LNCAP (cell line): ENCODE measurements at regions not wholly inside any gene's neighbourhood (a gene's known extent, or its start where the extent isn't known, plus 50 kb on each side); places are given as distances from the start of the nearest gene placed in this dataset.

Experiments
- TF ChIP-seq, protein P1 (sequence below): fragments of 450-650 bp; IDR thresholded peaks from 2 replicates; pipeline ENCODE4 v1.5.1; 2017; ENCODE audit warnings: mild to moderate bottlenecking

DNA sequence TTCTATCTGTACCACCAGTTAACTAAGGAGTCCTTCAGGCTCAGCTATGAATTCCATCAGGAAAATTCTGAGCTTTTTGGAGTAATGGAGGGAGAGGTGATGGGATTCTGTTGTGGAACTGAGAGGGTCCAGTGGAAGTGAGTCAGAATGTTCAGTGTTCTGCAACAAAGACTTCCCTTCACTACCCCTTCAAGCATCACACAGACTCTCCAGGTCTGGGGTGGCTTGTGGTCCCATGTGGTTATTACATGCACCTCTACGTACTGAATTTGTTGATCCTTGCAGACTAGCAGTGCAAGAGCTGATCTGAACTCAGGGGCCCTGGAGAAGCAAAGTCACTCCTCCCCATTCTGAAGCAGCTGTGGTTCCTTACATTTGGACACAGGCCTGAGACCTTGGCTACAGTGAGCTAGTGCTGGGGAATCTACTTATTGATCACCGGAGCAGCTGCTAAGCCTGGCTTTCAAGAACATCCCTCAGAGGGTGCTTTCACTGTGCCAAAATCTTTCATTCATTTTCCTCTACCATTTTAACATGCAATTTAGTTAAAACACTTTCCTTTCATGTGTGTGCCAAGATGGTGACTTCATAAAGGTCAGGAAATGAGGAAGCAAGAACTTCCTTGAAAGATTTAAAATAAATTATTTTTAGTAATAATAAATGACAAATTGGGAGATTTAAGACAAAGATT, 75.0 kb upstream of the TNC start:
- TF ChIP-seq, protein P1, sequence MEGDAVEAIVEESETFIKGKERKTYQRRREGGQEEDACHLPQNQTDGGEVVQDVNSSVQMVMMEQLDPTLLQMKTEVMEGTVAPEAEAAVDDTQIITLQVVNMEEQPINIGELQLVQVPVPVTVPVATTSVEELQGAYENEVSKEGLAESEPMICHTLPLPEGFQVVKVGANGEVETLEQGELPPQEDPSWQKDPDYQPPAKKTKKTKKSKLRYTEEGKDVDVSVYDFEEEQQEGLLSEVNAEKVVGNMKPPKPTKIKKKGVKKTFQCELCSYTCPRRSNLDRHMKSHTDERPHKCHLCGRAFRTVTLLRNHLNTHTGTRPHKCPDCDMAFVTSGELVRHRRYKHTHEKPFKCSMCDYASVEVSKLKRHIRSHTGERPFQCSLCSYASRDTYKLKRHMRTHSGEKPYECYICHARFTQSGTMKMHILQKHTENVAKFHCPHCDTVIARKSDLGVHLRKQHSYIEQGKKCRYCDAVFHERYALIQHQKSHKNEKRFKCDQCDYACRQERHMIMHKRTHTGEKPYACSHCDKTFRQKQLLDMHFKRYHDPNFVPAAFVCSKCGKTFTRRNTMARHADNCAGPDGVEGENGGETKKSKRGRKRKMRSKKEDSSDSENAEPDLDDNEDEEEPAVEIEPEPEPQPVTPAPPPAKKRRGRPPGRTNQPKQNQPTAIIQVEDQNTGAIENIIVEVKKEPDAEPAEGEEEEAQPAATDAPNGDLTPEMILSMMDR: no peak

DNA sequence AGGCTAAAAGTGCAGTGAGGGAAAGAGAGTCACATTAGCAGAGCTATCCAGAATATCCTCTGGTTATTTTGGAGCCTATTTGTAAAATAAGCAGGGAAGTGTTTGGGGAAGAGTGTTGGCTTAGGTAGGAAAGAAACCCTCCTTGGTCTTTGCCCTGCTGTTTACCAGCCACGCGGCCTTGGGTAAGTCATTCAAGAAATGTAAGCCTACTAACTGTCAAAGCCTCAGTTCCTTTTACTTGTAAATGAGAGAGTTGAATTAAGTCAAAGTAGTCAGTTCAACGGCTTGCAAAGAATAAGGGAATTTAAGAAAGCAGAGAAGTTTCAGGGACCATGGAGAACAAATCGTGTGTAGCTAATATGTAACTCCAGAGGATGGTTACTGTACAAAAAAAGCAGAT, 75.8 kb upstream of the TNC start:
- TF ChIP-seq, protein P1: no peak

DNA sequence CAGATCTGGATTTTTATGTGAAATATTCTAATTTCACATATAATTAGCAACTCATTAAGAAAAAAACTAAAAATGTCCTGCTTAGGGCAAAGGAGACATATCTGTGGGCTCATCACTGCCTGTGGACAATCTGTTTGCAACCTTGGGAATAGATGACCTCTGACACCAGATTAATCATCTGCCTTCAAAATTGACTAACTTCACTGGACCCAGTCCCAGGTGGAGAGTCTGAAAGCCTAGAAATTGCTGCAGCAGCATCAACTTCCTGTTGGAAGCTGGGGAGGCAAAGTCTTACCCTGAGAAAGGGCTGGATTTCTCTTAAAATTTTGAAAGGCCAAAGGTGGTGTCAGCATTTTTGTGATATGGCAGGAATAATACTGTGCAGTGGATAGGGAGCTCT, 76.3 kb upstream of the TNC start:
- TF ChIP-seq, protein P1: no peak

DNA sequence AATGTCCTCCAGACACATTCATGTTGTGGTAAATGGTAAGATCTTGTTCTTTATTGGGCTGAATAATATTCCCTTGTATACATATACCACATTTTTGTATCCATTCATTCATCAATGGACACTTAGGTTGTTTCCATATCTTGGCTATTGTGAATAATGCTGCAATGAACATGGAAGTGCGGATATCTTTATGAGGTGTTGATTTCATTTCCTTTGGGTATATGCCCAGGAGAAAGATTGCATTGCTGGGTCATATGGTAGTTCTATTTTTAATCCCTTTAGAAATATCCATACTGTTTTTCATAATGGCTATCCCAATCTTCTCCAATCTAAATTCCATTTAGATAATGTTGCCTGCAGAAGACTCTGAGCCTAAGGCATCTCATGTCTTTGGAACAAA, 78.0 kb upstream of the TNC start:
- TF ChIP-seq, protein P1: no peak

DNA sequence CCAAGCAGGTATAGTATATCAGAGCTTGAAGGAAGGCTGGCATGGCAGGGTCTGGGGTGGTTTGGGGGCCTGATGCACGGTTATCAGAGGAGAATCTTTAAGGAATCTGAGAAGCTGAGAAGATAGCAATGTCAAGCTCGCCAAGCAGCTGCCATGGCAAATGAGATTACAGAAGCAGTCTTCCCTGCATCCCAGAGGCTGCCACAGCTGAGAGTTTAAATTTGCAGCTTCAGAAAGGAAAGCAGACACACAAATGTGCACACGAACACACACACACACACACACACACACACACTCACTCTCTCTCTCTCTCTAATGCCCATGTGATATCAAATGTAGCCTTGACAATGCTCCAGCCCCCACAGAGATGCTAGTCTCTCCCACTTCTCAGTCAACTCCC, 79.0 kb upstream of the TNC start:
- TF ChIP-seq, protein P1: no peak

DNA sequence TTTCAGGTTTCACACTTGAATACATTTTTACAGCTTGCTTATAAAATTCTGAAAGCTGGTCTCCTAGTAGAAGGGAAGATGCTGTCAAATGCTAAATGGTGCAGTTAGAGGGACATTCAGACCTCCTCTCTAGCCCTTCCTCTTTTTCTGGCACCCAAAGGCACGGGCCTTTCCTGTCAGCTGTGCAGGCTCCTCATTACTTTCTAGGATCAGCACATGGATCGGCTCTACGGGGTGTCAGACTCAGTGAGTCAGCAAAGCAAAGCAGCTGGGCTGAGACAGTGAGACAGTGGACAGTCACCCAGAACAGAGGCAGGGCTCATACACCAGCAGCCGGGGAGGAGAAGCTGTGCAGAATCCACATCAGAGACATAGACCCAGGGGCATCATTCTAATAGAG, 80.0 kb upstream of the TNC start:
- TF ChIP-seq, protein P1: no peak

DNA sequence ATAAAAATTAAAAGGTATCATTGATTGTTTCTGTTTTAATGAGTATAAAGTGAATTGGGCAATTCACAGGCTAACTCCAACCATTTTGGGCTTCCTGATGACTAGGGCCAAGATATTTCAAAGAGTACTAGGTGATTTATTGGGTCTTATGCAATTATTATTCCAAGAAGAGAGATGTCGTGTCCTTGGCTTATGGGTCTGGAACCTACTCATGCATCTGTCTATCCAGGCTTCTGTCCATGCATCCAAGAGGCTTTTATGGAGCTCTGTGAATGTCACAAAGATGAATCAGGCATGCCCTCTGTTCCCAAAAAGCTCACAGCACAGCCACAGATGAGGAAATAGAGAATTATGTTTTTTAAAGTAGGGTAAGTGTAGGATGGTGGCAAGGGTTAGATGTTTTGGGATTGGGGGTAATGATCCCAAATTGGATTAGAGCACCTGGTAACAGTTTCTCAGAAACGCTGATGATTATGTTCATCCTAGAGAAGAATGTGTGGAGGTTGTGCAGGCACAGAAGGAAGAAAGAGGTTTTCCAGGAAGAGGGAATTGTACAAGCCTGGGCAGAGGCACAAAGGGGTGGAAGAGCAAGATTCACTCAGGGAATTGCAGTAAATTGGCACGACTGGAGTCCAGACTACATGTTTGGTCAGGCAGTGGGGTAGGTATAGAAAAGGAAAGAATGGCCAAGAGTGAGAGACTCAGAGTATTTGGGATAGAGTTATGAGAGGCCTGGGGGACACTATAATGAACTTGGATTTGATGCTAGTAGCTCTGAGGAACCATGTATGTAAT, 83.0 kb upstream of the TNC start:
- TF ChIP-seq, protein P1: no peak
